DOHH2 (cell line): ENCODE measurements at regions not wholly inside any gene's neighbourhood (a gene's known extent, or its start where the extent isn't known, plus 50 kb on each side); places are given as distances from the start of the nearest gene placed in this dataset.

Source experiments
- H3F3A ChIP-seq: fragments of 200-600 bp; sonication (generic), shearing (Covaris generic); 2 replicates; pipeline ENCODE4 v1.6.0; 2016; ENCODE audit warnings: antibody characterized with exemption, mild to moderate bottlenecking; ENCODE audit not compliant: control insufficient read depth, insufficient read depth
- H3K27ac ChIP-seq: fragments of 200-600 bp; sonication (generic); 2 replicates; pipeline ENCODE4 v1.5.1; 2014; ENCODE audit warnings: low read depth, mild to moderate bottlenecking, low read length, moderate library complexity
- H3K27me3 ChIP-seq: fragments of 200-600 bp; sonication (generic); 2 replicates; pipeline ENCODE4 v1.6.1; 2014; ENCODE audit warnings: mild to moderate bottlenecking, low read length, mixed read lengths; ENCODE audit not compliant: control insufficient read depth
- H3K36me3 ChIP-seq: fragments of 200-600 bp; sonication (generic); 2 replicates; pipeline ENCODE4 v1.6.1; 2014; ENCODE audit warnings: mild to moderate bottlenecking, low read length, moderate library complexity, mixed read lengths; ENCODE audit not compliant: control insufficient read depth
- H3K4me1 ChIP-seq: fragments of 200-600 bp; sonication (generic); 2 replicates; pipeline ENCODE4 v1.6.1; 2014; ENCODE audit warnings: mild to moderate bottlenecking, low read length, mixed read lengths; ENCODE audit not compliant: control insufficient read depth
- H3K4me2 ChIP-seq: fragments of 200-600 bp; sonication (generic); 2 replicates; pipeline ENCODE4 v1.6.0; 2014; ENCODE audit warnings: mild to moderate bottlenecking, low read length, moderate library complexity
- H3K4me3 ChIP-seq: fragments of 200-600 bp; sonication (generic); 2 replicates; pipeline ENCODE4 v1.5.1; 2014; ENCODE audit warnings: mild to moderate bottlenecking, low read length, mixed read lengths
- H3K79me2 ChIP-seq: fragments of 200-600 bp; sonication (generic); 2 replicates; pipeline ENCODE4 v1.6.1; 2014; ENCODE audit warnings: mild to moderate bottlenecking, low read length, mixed read lengths; ENCODE audit not compliant: control insufficient read depth
- H3K9me2 ChIP-seq: fragments of 200-600 bp; sonication (generic); replicated peaks from 2 replicates; pipeline ENCODE4 v1.6.1; 2014; ENCODE audit warnings: mild to moderate bottlenecking, low read length, mixed read lengths; ENCODE audit not compliant: control insufficient read depth
- H3K9me3 ChIP-seq: fragments of 200-600 bp; sonication (generic); 2 replicates; pipeline ENCODE4 v1.6.1; 2014; ENCODE audit warnings: antibody characterized with exemption, low read length, mixed read lengths; ENCODE audit not compliant: control insufficient read depth, insufficient read depth
- H4K20me1 ChIP-seq: fragments of 200-600 bp; sonication (generic); 2 replicates; pipeline ENCODE4 v1.6.0; 2014; ENCODE audit warnings: low read depth, mild to moderate bottlenecking, antibody characterized with exemption, low read length, moderate library complexity; ENCODE audit not compliant: control insufficient read depth, insufficient read depth
- EZH2phosphoT487 ChIP-seq: fragments of 200-600 bp; sonication (generic); IDR thresholded peaks from 2 replicates; pipeline ENCODE4 v1.6.1; 2017; ENCODE audit warnings: borderline replicate concordance, mild to moderate bottlenecking, antibody characterized with exemption, low read length, moderate library complexity, mixed read lengths
- TF ChIP-seq, protein P1 (sequence below): fragments of 200-600 bp; sonication (generic); IDR thresholded peaks from one replicate; pipeline ENCODE4 v1.5.1; 2014; ENCODE audit warnings: antibody characterized with exemption, mild to moderate bottlenecking, low read depth, low read length; ENCODE audit not compliant: poor library complexity, severe bottlenecking

DNA sequence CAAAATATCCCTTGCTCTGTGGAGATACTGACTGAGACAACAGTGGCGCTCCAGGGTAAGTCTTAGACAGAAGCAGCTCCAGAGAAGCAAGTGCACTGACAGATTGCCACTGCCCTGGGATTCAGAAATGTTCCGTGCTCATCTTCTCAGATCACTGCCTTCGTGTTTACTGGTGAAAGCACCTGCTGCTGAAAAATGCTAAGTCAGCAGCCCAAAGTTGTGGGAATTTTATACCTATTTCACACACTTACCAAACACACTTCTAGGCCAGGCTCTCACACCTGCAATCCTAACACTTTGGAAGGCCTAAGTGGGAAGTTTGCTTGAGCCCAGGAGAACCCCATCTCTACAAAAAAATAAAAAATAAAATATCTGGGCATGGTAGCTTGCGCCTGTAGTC, 63.2 kb upstream of the DLX6 start:
- no peak for TF ChIP-seq EZH2phosphoT487
- TF ChIP-seq, protein P1, sequence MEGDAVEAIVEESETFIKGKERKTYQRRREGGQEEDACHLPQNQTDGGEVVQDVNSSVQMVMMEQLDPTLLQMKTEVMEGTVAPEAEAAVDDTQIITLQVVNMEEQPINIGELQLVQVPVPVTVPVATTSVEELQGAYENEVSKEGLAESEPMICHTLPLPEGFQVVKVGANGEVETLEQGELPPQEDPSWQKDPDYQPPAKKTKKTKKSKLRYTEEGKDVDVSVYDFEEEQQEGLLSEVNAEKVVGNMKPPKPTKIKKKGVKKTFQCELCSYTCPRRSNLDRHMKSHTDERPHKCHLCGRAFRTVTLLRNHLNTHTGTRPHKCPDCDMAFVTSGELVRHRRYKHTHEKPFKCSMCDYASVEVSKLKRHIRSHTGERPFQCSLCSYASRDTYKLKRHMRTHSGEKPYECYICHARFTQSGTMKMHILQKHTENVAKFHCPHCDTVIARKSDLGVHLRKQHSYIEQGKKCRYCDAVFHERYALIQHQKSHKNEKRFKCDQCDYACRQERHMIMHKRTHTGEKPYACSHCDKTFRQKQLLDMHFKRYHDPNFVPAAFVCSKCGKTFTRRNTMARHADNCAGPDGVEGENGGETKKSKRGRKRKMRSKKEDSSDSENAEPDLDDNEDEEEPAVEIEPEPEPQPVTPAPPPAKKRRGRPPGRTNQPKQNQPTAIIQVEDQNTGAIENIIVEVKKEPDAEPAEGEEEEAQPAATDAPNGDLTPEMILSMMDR = no peak

DNA sequence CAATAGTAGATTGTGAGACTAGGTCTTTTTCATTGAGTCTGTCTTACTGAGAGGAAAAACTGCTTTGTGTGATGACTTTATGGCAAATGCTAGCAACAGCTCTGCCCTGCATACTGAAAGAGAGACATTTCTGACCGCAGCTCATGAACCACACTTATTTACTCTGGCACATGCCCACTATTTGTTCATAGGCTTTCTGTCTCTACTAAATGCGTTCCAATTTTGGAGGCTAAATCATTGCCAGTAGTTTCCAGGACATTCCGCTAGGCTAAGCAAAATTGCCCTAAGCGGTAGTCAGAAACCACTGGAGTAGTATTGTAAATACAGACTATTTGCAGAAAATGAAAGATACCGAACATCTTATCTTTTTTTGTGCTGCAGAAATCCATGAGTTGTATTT, 55.6 kb upstream of the DLX6 start:
- H3F3A ChIP-seq = no peaks in the 10 kb centered on the region
- H3K79me2 ChIP-seq = no peaks in the 10 kb centered on the region
- H3K9me3 ChIP-seq = no peaks in the 10 kb centered on the region
- no peaks in the 10 kb centered on the region for H4K20me1 ChIP-seq
- no peak overlapping the region for H3K4me2 ChIP-seq
- H3K36me3 ChIP-seq = no peaks in the 10 kb centered on the region
- no peak overlapping the region for H3K27ac ChIP-seq
- H3K27me3 ChIP-seq = no peaks in the 10 kb centered on the region
- no peaks in the 10 kb centered on the region for H3K9me2 ChIP-seq
- no peaks in the 10 kb centered on the region for H3K4me1 ChIP-seq
- H3K4me3 ChIP-seq = no peak overlapping the region
- TF ChIP-seq, protein P1 = no peak
- no peak for TF ChIP-seq EZH2phosphoT487

More for the DNA sequence above, 63.2 kb upstream of the DLX6 start:
- H3K4me1 ChIP-seq = no peaks in the 10 kb centered on the region
- no peak overlapping the region for H3K4me3 ChIP-seq
- H3K27me3 ChIP-seq = no peaks in the 10 kb centered on the region
- no peak overlapping the region for H3K4me2 ChIP-seq
- no peak overlapping the region for H3K27ac ChIP-seq
- no peaks in the 10 kb centered on the region for H4K20me1 ChIP-seq
- H3K36me3 ChIP-seq = no peaks in the 10 kb centered on the region
- H3K9me3 ChIP-seq = no peaks in the 10 kb centered on the region
- no peaks in the 10 kb centered on the region for H3F3A ChIP-seq
- H3K9me2 ChIP-seq = no peaks in the 10 kb centered on the region
- H3K79me2 ChIP-seq = no peaks in the 10 kb centered on the region

DNA sequence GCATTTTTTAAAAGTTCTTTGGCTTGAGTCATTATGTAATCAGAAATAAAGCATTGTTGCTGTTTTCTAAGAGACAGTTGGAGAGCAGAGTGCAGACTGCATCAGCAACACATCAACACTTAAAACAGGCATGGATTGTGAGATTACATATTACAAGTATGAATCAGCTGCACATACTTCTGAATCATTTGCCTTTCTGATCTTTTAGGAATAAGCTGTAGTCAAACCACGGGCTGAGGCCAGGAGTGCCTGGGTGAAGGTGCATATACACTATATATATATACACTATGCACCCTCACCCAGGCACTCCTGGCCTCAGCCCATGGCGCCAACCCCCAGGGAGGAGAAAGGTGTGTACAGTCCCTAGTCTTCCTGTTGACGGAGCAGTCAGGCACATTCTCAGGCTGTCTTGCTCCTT, 52.4 kb upstream of the DLX6 start:
- Histone ChIP-seq H3K27ac (no peak overlapping the region), H3K4me1 (no peaks in the 10 kb centered on the region), H4K20me1 (no peaks in the 10 kb centered on the region), H3F3A (no peaks in the 10 kb centered on the region), H3K4me2 (no peak overlapping the region), H3K9me3 (no peaks in the 10 kb centered on the region), H3K79me2 (no peaks in the 10 kb centered on the region), H3K4me3 (no peak overlapping the region), H3K36me3 (no peaks in the 10 kb centered on the region), H3K9me2 (no peaks in the 10 kb centered on the region), H3K27me3 (no peaks in the 10 kb centered on the region)
- TF ChIP-seq, protein P1 = no peak
- TF ChIP-seq EZH2phosphoT487 = no peak
